H1 (cell line): ENCODE measurements at regions not wholly inside any gene's neighbourhood (a gene's known extent, or its start where the extent isn't known, plus 50 kb on each side); places are given as distances from the start of the nearest gene placed in this dataset.

Experiments used
- JUN ChIP-seq: IDR thresholded peaks from 2 replicates; pipeline ENCODE4 v1.6.1; 2011; ENCODE audit warnings: low read depth, mild to moderate bottlenecking, improper control_type of control experiment, low read length
- KDM5A ChIP-seq: fragments of 200-600 bp; IDR thresholded peaks from 2 replicates; pipeline ENCODE4 v1.7.1; 2012; ENCODE audit warnings: mild to moderate bottlenecking, low read length, inconsistent platforms, mixed read lengths
- SIX5 ChIP-seq: IDR thresholded peaks from 2 replicates; pipeline ENCODE4 v1.6.1; 2011; ENCODE audit warnings: mild to moderate bottlenecking, low read depth, low read length

DNA sequence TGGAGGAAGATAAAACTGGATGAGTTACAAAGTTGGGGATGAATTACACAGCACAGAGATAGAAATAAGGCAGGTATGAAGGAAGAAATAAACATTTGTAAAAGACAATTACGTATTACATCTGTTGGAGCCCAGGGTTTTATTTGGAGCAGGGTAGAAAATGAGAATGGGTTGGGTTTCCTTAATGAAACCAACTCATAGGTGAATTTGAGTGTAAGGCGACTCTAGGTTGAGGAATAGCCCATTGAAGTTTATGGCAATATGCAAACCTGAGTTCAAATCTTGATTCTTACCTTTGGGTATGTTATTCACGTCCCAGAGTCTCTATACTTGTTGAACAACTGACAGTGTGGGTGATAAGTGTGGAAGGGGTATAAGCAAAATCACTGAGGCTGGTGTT, 422.3 kb upstream of the WWC1 start:
- TF ChIP-seq JUN, result no peak
- no peak for TF ChIP-seq SIX5
- no peak for TF ChIP-seq KDM5A
